Choroid plexus epithelial cell (primary cell): ENCODE measurements at regions not wholly inside any gene's neighbourhood (a gene's known extent, or its start where the extent isn't known, plus 50 kb on each side); places are given as distances from the start of the nearest gene placed in this dataset.

ENCODE experiments used
- DNase-seq: peaks from one replicate; pipeline ENCODE4 v3.0.0-alpha.2; 2010; ENCODE audit warnings: low read depth
- H3K4me3 ChIP-seq: 2 replicates; pipeline ENCODE4 v1.5.1; 2011; ENCODE audit warnings: low read depth, mild to moderate bottlenecking, control low read depth, low read length, moderate library complexity
- TF ChIP-seq, protein P1 (sequence below): conservative IDR thresholded peaks from 2 replicates; pipeline ENCODE4 v1.5.1; 2011; ENCODE audit warnings: low read depth, mild to moderate bottlenecking, control low read depth, inconsistent platforms, low read length, moderate library complexity

GRCh38 chr2:189937691-189938090, 124.8 kb downstream of the MSTN start:
- no peak for DNase-seq
- TF ChIP-seq, protein P1, sequence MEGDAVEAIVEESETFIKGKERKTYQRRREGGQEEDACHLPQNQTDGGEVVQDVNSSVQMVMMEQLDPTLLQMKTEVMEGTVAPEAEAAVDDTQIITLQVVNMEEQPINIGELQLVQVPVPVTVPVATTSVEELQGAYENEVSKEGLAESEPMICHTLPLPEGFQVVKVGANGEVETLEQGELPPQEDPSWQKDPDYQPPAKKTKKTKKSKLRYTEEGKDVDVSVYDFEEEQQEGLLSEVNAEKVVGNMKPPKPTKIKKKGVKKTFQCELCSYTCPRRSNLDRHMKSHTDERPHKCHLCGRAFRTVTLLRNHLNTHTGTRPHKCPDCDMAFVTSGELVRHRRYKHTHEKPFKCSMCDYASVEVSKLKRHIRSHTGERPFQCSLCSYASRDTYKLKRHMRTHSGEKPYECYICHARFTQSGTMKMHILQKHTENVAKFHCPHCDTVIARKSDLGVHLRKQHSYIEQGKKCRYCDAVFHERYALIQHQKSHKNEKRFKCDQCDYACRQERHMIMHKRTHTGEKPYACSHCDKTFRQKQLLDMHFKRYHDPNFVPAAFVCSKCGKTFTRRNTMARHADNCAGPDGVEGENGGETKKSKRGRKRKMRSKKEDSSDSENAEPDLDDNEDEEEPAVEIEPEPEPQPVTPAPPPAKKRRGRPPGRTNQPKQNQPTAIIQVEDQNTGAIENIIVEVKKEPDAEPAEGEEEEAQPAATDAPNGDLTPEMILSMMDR = no peak
- no peak overlapping the region for H3K4me3 ChIP-seq

DNA sequence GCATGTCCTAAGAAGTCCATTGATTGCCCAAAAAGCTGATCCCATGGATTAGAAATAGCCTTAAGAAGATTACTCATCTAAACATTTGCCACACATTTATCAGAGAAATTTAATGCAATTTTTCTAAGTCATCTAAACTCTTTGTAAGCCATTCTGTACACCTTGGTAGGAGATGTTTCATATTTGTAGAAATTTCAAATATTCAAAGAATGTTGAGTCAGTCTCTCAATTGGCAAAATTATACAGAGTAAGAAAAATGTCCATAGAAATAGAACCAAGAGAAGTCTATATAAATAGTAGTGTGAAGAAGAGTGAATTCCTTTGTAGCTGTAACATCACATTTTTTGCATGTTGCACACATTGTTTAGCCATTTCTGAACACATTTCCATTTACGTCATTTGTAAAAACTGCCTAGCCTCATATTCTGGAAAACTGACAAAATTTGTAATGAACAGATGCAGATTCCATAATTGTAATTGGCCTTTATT, 128.6 kb downstream of the MSTN start:
- H3K4me3 ChIP-seq = no peak overlapping the region
- TF ChIP-seq, protein P1 = no peak
- peak; percentile 91 for DNase-seq

DNA sequence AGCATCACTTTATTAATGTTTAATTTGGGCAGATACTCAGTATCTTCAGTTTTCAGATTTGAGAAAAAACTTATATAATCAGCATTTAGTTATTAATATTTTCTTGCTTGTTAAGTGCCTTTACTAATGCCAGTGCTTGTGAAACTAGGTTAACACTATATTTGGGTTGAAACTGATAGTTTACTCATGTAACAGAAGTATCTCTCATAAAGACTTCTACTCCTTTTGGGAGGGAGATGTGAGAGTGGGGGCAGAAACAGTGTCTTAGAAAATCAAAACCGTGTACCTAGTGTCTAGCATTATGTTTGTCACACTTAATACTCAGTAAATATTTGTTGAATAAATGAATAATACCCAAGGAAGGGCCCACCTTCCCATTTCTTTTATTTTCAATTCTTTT, 129.5 kb downstream of the MSTN start:
- H3K4me3 ChIP-seq = no peak overlapping the region
- TF ChIP-seq, protein P1 = no peak
- DNase-seq = no peak

DNA sequence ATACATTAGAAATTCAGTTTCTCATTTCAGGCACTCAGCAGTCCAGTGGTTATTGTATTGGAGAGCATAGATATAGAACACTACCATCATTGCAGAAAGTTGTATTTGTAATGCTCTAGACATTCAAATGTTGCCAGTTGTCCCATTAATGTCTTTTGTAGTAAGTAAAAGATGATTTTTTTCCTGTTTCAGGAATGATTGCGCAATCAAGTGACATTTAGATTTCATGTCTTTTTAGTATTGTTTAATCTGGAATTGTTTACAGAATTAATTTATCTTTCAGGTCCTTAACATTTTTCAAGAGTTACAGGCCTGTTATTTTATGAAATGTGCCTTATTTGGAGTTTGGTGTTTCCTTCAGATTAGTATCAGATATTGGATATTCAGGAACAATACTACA, 134.7 kb downstream of the MSTN start:
- TF ChIP-seq, protein P1 = no peak
- H3K4me3 ChIP-seq = no peak overlapping the region

More for the DNA sequence above, 134.7 kb downstream of the MSTN start:
- peak; percentile 8 for DNase-seq
